Muscle layer of colon (tissue), 2 donors: ENCODE measurements at regions not wholly inside any gene's neighbourhood (a gene's known extent, or its start where the extent isn't known, plus 50 kb on each side); places are given as distances from the start of the nearest gene placed in this dataset.

Source experiments
- H3K27ac ChIP-seq: one replicate; pipeline ENCODE4 v1.7.0; 2013; ENCODE audit warnings: low read depth, mild to moderate bottlenecking, low read length, moderate library complexity
- H3K27me3 ChIP-seq, 2 donors: one replicate each; pipeline ENCODE4 v1.7.0; 2013; ENCODE audit warnings: low read length in 2 of 2, mild to moderate bottlenecking in 2 of 2; ENCODE audit not compliant: insufficient read depth in 2 of 2, control insufficient read depth in 1 of 2
- H3K36me3 ChIP-seq: one replicate; pipeline ENCODE4 v1.7.0; 2013; ENCODE audit warnings: mild to moderate bottlenecking, low read length; ENCODE audit not compliant: insufficient read depth
- H3K4me1 ChIP-seq: one replicate; pipeline ENCODE4 v1.7.0; 2013; ENCODE audit warnings: mild to moderate bottlenecking, low read length; ENCODE audit not compliant: insufficient read depth
- H3K4me3 ChIP-seq, 2 donors: one replicate each; pipeline ENCODE4 v1.7.0; 2013; ENCODE audit warnings: low read length in 2 of 2, low read depth in 1 of 2, mild to moderate bottlenecking in 1 of 2, moderate library complexity in 1 of 2
- H3K9ac ChIP-seq: one replicate; pipeline ENCODE4 v1.7.0; 2013; ENCODE audit warnings: low read length
- H3K9me3 ChIP-seq: one replicate; pipeline ENCODE4 v1.7.0; 2013; ENCODE audit warnings: mild to moderate bottlenecking, low read length
- donor health status: abdominal sarcoma.
- donor health status: Adenocarcinoma of cecum.

DNA sequence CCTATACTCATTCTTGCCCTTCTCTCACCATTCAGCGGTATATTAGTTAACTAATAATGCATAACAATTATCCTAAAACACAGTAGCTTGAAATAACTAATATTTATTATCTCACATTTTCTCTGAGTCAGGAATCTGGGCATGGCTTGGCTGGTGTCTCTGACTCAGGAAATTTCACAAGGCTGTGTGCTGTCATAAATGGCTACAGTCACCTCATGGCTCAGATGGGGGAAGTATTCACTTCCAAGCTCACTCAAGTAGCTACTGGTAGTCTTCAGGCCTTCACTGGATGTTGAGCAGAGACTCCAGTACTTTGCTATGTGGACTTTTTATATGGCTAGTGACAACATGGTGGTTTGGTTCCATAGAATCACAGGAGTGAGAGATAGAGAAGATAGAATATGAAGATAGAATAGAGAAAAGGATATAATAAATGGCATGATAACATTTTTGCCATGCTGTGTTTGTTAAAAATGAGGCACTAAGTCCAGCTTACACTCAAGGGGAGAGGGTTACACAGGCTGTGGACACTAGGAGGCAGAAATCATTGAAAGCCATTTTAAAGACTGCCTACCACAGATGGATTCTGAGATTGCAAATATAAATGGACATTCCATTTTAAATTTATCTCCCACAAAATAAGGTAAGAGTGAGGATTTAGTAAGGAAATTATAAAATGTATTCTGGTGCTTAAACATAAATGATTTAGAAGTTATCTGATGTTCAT, 997.8 kb upstream of the CHORDC1 start:
- no peak overlapping the region for H3K9ac ChIP-seq
- H3K27ac ChIP-seq: no peak overlapping the region
- H3K36me3 ChIP-seq: no peaks in the 10 kb centered on the region
- H3K4me3 ChIP-seq: no peak overlapping the region
- no peaks in the 10 kb centered on the region for H3K27me3 ChIP-seq
- peaks cover 17% of the 10 kb centered on the region for H3K4me1 ChIP-seq
- H3K9me3 ChIP-seq: no peaks in the 10 kb centered on the region

DNA sequence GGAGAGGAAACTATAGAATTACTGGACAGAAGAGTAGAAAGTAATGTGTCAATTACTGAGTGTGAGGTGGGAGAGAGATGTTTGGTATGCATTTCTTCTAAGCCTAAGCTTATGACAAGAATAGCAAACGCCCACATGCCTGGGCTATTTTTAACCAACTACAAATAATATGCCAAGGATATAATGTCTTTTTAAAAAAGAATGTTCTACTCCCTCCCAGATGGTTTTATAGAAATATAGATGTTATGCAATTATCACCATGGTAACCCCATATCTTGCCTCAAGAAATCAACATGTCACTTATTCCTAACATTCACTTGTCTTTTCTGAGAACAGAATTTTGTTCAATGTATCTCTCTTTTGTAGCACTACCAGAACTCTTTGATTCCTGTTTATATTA, 996.7 kb upstream of the CHORDC1 start:
- Histone ChIP-seq H3K4me1 (peaks cover 17% of the 10 kb centered on the region), H3K27me3 (no peaks in the 10 kb centered on the region), H3K36me3 (no peaks in the 10 kb centered on the region), H3K27ac (no peak overlapping the region), H3K4me3 (no peak overlapping the region), H3K9me3 (no peaks in the 10 kb centered on the region), H3K9ac (no peak overlapping the region)

DNA sequence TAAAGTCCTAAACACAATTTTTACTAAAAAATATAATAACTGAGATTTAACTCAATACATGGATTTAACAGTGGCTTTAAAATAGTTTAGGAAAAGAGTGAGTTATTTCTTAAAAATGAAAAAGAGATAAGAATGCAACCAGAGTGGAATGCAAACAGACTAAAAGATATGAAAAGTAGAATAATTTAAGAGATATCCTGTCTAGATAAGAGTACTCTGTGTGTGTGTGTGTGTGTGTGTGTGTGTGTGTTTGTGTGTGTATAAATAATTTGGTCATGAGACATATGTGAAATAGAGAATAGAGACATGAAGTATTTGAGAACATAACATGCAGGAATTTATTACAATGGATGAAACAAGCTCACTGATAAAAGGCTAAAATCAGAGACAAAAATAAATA, 986.9 kb upstream of the CHORDC1 start:
- Histone ChIP-seq H3K27me3 (no peaks in the 10 kb centered on the region), H3K27ac (no peak overlapping the region), H3K36me3 (no peaks in the 10 kb centered on the region), H3K9ac (no peak overlapping the region), H3K4me1 (no peaks in the 10 kb centered on the region), H3K9me3 (no peaks in the 10 kb centered on the region), H3K4me3 (no peak overlapping the region)

DNA sequence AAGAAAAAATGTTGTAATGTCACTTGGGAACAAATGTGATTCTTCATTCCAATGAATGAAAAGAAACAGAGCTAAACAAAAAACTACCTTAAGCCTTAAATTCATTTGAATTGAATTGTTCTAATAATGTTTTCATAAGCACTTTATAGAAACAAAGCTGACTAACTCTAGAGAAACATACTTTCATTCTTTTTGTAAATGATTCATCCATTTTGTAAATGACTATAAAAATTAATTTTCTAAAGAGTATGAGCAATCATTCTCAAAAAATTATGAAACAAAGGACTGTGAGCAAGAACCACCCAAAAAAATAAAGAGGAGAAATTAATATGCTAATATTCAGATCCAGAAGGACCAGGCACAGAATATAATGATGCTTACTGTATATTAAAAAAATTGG, 986.5 kb upstream of the CHORDC1 start:
- H3K27me3 ChIP-seq: no peaks in the 10 kb centered on the region
- no peaks in the 10 kb centered on the region for H3K4me1 ChIP-seq
- no peaks in the 10 kb centered on the region for H3K36me3 ChIP-seq
- H3K27ac ChIP-seq: no peak overlapping the region
- no peak overlapping the region for H3K9ac ChIP-seq
- H3K9me3 ChIP-seq: no peaks in the 10 kb centered on the region
- no peak overlapping the region for H3K4me3 ChIP-seq

DNA sequence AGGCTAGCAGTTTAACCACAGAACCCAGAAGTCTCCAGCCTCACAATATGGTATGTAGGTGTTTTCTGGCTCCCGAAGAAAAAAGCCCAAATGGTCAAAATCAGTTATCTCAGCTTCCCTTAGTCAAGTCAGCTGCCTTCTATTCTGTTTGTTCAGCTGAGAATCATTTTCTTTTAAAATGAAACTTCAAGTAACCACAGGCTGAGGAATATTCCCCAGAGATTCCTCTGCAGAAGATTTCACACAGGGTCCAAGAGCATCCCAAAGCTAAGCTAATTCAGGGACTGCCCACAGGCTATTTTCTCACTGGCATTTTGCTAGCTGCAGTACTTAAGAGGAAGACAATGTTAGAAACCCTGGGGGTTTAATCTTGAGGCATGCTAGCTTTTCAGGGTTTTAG, 977.0 kb upstream of the CHORDC1 start:
- Histone ChIP-seq H3K27ac (no peak overlapping the region), H3K9ac (no peak overlapping the region), H3K27me3 (no peaks in the 10 kb centered on the region), H3K36me3 (no peaks in the 10 kb centered on the region), H3K4me3 (no peak overlapping the region), H3K4me1 (no peaks in the 10 kb centered on the region), H3K9me3 (no peaks in the 10 kb centered on the region)

DNA sequence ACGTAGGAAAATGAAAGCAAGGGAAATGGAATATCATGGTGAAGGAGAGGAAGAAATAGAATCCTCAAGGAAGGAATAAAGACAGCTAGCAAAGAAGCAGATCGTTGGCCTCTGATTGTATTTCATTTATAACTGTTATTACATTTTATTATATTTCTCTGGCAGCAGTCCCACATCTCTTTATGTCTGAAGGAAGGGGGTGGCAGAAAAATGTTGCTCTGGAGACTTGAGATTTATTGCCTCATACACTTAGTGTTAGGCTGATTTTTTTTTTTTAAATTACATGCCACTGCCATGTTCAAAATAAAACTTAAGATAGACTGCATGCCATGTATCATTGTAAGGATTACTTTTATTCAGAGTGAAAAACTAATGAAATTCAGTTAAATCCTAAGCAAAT, 971.7 kb upstream of the CHORDC1 start:
- H3K36me3 ChIP-seq: no peaks in the 10 kb centered on the region
- no peaks in the 10 kb centered on the region for H3K9me3 ChIP-seq
- no peak overlapping the region for H3K4me3 ChIP-seq
- no peaks in the 10 kb centered on the region for H3K27me3 ChIP-seq
- no peak overlapping the region for H3K27ac ChIP-seq
- no peaks in the 10 kb centered on the region for H3K4me1 ChIP-seq
- H3K9ac ChIP-seq: no peak overlapping the region

DNA sequence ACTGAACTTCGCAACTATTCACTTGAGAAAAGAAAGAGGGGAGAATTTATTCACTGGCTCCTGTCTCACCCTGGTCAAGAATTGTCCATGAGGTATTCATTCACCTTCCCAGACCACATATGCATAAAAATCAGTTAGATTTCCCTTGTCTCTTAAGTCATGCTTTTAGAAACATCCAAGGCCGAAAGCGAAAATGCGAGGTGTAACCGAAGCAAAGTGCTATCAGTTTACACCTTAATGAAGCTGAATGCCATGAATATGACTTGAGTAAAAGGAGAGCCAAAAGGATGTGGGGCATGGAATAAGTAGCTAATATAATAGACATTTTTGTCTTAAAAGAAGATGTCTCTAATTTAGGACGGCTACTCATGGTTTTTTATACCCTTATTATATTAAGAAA, 965.6 kb upstream of the CHORDC1 start:
- no peaks in the 10 kb centered on the region for H3K36me3 ChIP-seq
- no peak overlapping the region for H3K9ac ChIP-seq
- H3K27ac ChIP-seq: no peak overlapping the region

DNA sequence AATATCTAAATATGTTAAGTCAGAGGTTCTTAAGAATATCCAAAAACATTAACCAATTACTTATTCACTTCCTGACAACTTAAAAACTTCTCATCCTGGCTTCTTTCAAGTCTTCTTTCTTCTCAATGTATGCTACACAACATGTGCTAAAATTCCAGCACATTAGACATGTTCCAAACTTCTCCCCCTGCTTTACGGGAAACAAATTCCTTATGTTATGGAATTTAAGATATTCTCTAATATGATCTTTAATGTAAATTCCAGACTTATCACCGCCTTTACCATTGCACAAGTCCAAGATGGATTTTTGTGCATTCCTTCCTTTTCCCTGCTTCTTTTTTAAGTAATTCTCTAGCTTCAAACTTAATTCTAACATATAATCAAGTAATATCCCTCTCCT, 964.5 kb upstream of the CHORDC1 start:
- Histone ChIP-seq H3K9ac (no peak overlapping the region), H3K9me3 (no peaks in the 10 kb centered on the region), H3K36me3 (no peaks in the 10 kb centered on the region), H3K4me1 (no peaks in the 10 kb centered on the region), H3K4me3 (no peak overlapping the region), H3K27me3 (no peaks in the 10 kb centered on the region), H3K27ac (no peak overlapping the region)

More for the DNA sequence above, 965.6 kb upstream of the CHORDC1 start:
- Histone ChIP-seq H3K4me1 (no peaks in the 10 kb centered on the region), H3K27me3 (no peaks in the 10 kb centered on the region), H3K4me3 (no peak overlapping the region), H3K9me3 (no peaks in the 10 kb centered on the region)

DNA sequence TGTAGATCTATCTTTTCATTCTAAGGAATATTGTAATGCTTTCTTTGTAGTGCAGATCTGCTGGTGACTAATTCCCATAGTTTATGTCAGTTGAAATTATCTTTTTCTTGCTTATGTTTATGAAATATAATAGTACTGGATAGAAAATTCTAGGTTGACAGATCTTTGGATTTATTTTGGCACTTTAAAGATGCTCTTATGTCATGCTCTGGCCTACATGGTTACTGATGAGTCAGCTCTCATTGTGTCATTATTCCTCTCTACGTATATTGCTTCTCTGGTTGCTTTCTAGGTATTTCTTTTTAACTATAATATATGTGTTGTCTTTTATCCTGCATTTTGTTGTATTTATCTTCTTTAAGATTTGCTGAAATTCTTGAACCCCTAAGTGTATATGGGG, 955.5 kb upstream of the CHORDC1 start:
- Histone ChIP-seq H3K36me3 (no peaks in the 10 kb centered on the region), H3K27ac (no peak overlapping the region), H3K4me3 (no peak overlapping the region), H3K9me3 (no peaks in the 10 kb centered on the region), H3K9ac (no peak overlapping the region), H3K4me1 (no peaks in the 10 kb centered on the region), H3K27me3 (no peaks in the 10 kb centered on the region)

DNA sequence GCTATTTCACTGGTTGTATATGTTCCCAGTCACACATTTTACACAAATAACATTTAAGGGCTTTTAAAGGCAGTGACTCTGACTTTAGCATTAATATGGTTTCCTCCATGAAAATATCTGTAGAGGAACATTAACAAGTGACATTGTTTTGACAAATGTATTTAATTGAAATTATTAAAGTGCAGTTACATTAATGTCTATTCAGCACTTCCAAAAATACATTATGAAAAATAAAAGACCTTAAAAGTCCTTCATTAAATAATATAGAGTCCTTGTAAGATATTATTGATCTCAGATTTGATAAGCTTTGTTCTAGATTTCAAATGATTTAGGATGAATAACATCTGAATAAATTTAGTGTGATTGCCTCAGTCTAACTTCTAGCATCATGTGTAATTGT, 951.9 kb upstream of the CHORDC1 start:
- no peak overlapping the region for H3K27ac ChIP-seq
- no peak overlapping the region for H3K9ac ChIP-seq
- no peaks in the 10 kb centered on the region for H3K36me3 ChIP-seq
- no peaks in the 10 kb centered on the region for H3K9me3 ChIP-seq
- H3K27me3 ChIP-seq: no peaks in the 10 kb centered on the region
- H3K4me1 ChIP-seq: no peaks in the 10 kb centered on the region
- H3K4me3 ChIP-seq: no peak overlapping the region

DNA sequence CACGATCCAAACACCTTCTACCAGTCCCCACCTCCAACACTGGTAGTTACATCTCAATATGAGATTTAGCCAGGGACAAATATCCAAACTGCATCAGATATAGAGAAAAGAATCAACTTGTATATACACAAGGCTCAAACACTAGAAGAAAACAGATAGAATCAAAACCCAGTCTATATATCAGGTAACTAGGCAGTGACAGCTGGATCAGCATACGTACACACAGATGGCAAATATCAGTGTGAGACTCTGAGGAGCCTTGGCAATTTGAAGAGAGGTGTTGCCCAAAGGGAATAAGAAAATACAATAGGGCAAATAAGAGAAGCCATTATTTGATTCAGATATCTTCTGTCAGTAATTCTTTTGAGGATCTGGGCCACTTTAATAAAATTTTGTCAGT, 951.3 kb upstream of the CHORDC1 start:
- Histone ChIP-seq H3K4me1 (no peaks in the 10 kb centered on the region), H3K9me3 (no peaks in the 10 kb centered on the region), H3K36me3 (no peaks in the 10 kb centered on the region), H3K27me3 (no peaks in the 10 kb centered on the region), H3K27ac (no peak overlapping the region), H3K4me3 (no peak overlapping the region), H3K9ac (no peak overlapping the region)

DNA sequence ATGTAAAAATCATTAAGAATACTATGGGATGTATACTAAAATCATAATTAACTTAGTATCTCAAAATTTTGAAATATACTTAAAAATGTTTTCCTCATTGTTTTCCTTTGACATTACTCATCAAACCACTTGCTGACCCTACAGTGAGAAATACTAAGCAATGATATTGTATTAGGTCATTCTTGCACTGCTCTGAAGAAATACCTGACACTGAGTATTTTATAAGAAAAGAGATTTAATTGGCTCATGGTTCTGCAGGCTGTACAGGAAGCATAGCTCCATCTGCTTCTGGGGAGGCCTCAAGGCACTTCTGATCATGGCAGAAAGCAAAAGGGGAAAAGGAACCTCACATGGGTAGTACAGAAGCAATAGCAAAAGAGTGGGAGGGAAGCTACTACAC, 950.9 kb upstream of the CHORDC1 start:
- Histone ChIP-seq H3K36me3 (no peaks in the 10 kb centered on the region), H3K4me1 (no peaks in the 10 kb centered on the region), H3K9me3 (no peaks in the 10 kb centered on the region), H3K27me3 (no peaks in the 10 kb centered on the region), H3K9ac (no peak overlapping the region), H3K27ac (no peak overlapping the region), H3K4me3 (no peak overlapping the region)
